ENCODE measurements at regions not wholly inside any gene's neighbourhood (a gene's known extent, or its start where the extent isn't known, plus 50 kb on each side); places are given as distances from the start of the nearest gene placed in this dataset.

GRCh38 chr9:81083854-81084512, 605.4 kb downstream of the TLE1 start:
- H3K9me1 ChIP-seq (ENCODE audit: control insufficient read depth, extremely low read depth, insufficient read depth, low read length) = no peaks in the 10 kb centered on the region
- FAIRE-seq (no peak), DNase-seq (ENCODE audit: low read depth, low spot score) (no peak)
- no peak overlapping the region for H3K9ac ChIP-seq (ENCODE audit: control insufficient read depth, extremely low read depth, insufficient read depth, low read length)
- no peaks in the 10 kb centered on the region for H3K9me3 ChIP-seq (ENCODE audit: control insufficient read depth, low read depth, low read length)
- no peak overlapping the region for H2AFZ ChIP-seq (ENCODE audit: control insufficient read depth, low read length)
- TF ChIP-seq CTCF (optimal IDR thresholded peaks at IDR 0.05 in 1 of 3, IDR thresholded peaks at IDR 0.05 in 1 of 3, conservative IDR thresholded peaks at IDR 0.05 in 1 of 3; ENCODE audit: extremely low read depth in 1 of 3, insufficient read depth in 2 of 3, low read length in 3 of 3) (no peak), EZH2 (IDR thresholded peaks at IDR 0.05; ENCODE audit: low read length) (no peak)
- H3K4me3 ChIP-seq (ENCODE audit: control insufficient read depth in 2 of 3, extremely low read depth in 1 of 3, insufficient read depth in 2 of 3, low read depth in 1 of 3, low read length in 3 of 3) = no peak overlapping the region
- H3K27me3 ChIP-seq (ENCODE audit: control insufficient read depth, extremely low read depth, insufficient read depth, low read length) = no peaks in the 10 kb centered on the region
- no peaks in the 10 kb centered on the region for H3K36me3 ChIP-seq (ENCODE audit: control insufficient read depth in 2 of 2, extremely low read depth in 1 of 2, insufficient read depth in 2 of 2, low read length in 2 of 2)
- peaks cover 4% of the 10 kb centered on the region for H3K4me1 ChIP-seq (ENCODE audit: control insufficient read depth, extremely low read depth, insufficient read depth, low read length)
- H3K79me2 ChIP-seq (ENCODE audit: control insufficient read depth, insufficient read depth, low read length) = no peaks in the 10 kb centered on the region
- no peaks in the 10 kb centered on the region for H4K20me1 ChIP-seq (ENCODE audit: control insufficient read depth, extremely low read depth, insufficient read depth, low read length)
- H3K4me2 ChIP-seq (ENCODE audit: control insufficient read depth, extremely low read depth, insufficient read depth, low read depth, low read length) = no peak overlapping the region
- dilution Hi-C loops (cut with MboI; ENCODE audit: extremely low pct_ligation_motif_present, low sequenced_read_pairs) = no loop called here
- no peak overlapping the region for H3K27ac ChIP-seq (ENCODE audit: control insufficient read depth, insufficient read depth, low read length)

DNA sequence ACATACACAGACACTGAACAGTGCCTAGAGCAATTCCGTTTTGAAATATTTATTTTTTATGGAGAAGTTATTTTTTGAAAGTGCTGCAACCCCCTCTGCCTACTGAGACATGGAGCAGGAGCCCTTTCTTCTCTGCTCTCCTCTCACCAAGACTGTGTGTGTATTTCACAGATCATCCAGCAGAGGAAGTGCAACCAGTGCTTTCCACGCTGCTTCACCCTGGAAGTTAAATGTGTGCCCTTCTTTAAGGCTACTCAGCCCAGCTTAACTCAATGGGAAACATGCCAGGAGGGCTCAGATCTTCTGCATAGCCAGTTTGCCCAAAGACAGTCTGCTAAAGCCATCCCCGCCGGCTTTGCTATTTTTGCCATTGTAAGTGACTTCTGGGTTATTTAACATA, 606.3 kb downstream of the TLE1 start:
- dilution Hi-C loops (cut with MboI; ENCODE audit: extremely low pct_ligation_motif_present, low sequenced_read_pairs) = no loop called here
- H3K9ac ChIP-seq (ENCODE audit: control insufficient read depth, extremely low read depth, insufficient read depth, low read length) = no peak overlapping the region
- peak; percentile 23 for FAIRE-seq
- peaks cover 4% of the 10 kb centered on the region for H3K4me1 ChIP-seq (ENCODE audit: control insufficient read depth, extremely low read depth, insufficient read depth, low read length)
- no peaks in the 10 kb centered on the region for H3K9me1 ChIP-seq (ENCODE audit: control insufficient read depth, extremely low read depth, insufficient read depth, low read length)
- H4K20me1 ChIP-seq (ENCODE audit: control insufficient read depth, extremely low read depth, insufficient read depth, low read length) = no peaks in the 10 kb centered on the region
- H3K36me3 ChIP-seq (ENCODE audit: control insufficient read depth in 2 of 2, extremely low read depth in 1 of 2, insufficient read depth in 2 of 2, low read length in 2 of 2) = no peaks in the 10 kb centered on the region
- no peaks in the 10 kb centered on the region for H3K79me2 ChIP-seq (ENCODE audit: control insufficient read depth, insufficient read depth, low read length)
- H2AFZ ChIP-seq (ENCODE audit: control insufficient read depth, low read length) = no peak overlapping the region
- H3K27ac ChIP-seq (ENCODE audit: control insufficient read depth, insufficient read depth, low read length) = no peak overlapping the region
- H3K27me3 ChIP-seq (ENCODE audit: control insufficient read depth, extremely low read depth, insufficient read depth, low read length) = no peaks in the 10 kb centered on the region
- no peak for DNase-seq (ENCODE audit: low read depth, low spot score)
- H3K4me2 ChIP-seq (ENCODE audit: control insufficient read depth, extremely low read depth, insufficient read depth, low read depth, low read length) = no peak overlapping the region
- H3K9me3 ChIP-seq (ENCODE audit: control insufficient read depth, low read depth, low read length) = no peaks in the 10 kb centered on the region
- TF ChIP-seq EZH2 (IDR thresholded peaks at IDR 0.05; ENCODE audit: low read length) (no peak), CTCF (optimal IDR thresholded peaks at IDR 0.05 in 1 of 3, IDR thresholded peaks at IDR 0.05 in 1 of 3, conservative IDR thresholded peaks at IDR 0.05 in 1 of 3; ENCODE audit: extremely low read depth in 1 of 3, insufficient read depth in 2 of 3, low read length in 3 of 3) (peak; percentile 25 to 48 (median 42))
- H3K4me3 ChIP-seq (ENCODE audit: control insufficient read depth in 2 of 3, extremely low read depth in 1 of 3, insufficient read depth in 2 of 3, low read depth in 1 of 3, low read length in 3 of 3) = no peak overlapping the region
